ENCODE measurements at regions not wholly inside any gene's neighbourhood (a gene's known extent, or its start where the extent isn't known, plus 50 kb on each side); places are given as distances from the start of the nearest gene placed in this dataset.

GRCh38 chr6:112429226-112429625, 82.1 kb downstream of the RFPL4B start:
- TF ChIP-seq POLR2A (IDR thresholded peaks at IDR 0.05) (no peak), CTCF (IDR thresholded peaks at IDR 0.05) (no peak), EP300 (IDR thresholded peaks at IDR 0.05) (no peak)
